ENCODE measurements at regions not wholly inside any gene's neighbourhood (a gene's known extent, or its start where the extent isn't known, plus 50 kb on each side); places are given as distances from the start of the nearest gene placed in this dataset.

- Histone ChIP-seq H4K20me1 (replicated peaks; ENCODE audit: control insufficient read depth, insufficient read depth, low read length) (no peaks in the 10 kb centered on the region), H3K27ac (ENCODE audit: extremely low read depth, low read depth, low read length) (no peak overlapping the region), H3K4me3 (no peak overlapping the region), H3K9ac (ENCODE audit: insufficient read depth in 1 of 2, low read depth in 2 of 2, low read length in 2 of 2) (no peak overlapping the region), H3K4me1 (replicated peaks in 1 of 2; ENCODE audit: control insufficient read depth in 2 of 2, insufficient read depth in 2 of 2, low read length in 2 of 2) (no peaks in the 10 kb centered on the region), H2AFZ (ENCODE audit: low read depth, low read length) (no peak overlapping the region), H3K36me3 (ENCODE audit: control insufficient read depth, insufficient read depth, low read length) (no peaks in the 10 kb centered on the region), H3K27me3 (ENCODE audit: control insufficient read depth in 2 of 2, insufficient read depth in 2 of 2, low read length in 2 of 2) (no peaks in the 10 kb centered on the region), H3K79me2 (ENCODE audit: control insufficient read depth, insufficient read depth, low read length) (no peaks in the 10 kb centered on the region), H3K4me2 (ENCODE audit: insufficient read depth, low read length) (no peak overlapping the region), H3K9me3 (replicated peaks; ENCODE audit: control insufficient read depth, insufficient read depth, low read depth, low read length) (no peaks in the 10 kb centered on the region), H3K9me1 (ENCODE audit: control insufficient read depth, insufficient read depth, low read length) (no peaks in the 10 kb centered on the region)
- no TSS peak for BruUV-seq (replicated peaks)
- intact Hi-C loops (cut with micrococcal nuclease) (no loop called here), in situ Hi-C loops (cut with MboI) (no loop called here)
- ATAC-seq (no peak), FAIRE-seq (no peak), DNase-seq (ENCODE audit: extremely low read depth in 1 of 4, low spot score in 3 of 4) (no peak)
- POLR2A ChIA-PET = no interaction called here
- WGBS (ENCODE audit: insufficient coverage, low coverage, missing lambda C conversion rate) = 11% methylated on average over 2 of the region's 2 CpGs
- CTCF ChIA-PET (ENCODE audit: low intra/inter-chr PET ratio) = no interaction called here
- TF ChIP-seq STAT6 (CRISPR knock-in tag; IDR thresholded peaks at IDR 0.05) (no peak), RHOXF2B (CRISPR knock-in tag; conservative IDR thresholded peaks at IDR 0.05) (no peak), TFE3 (CRISPR knock-in tag; IDR thresholded peaks at IDR 0.05) (no peak), NCOR1 (IDR thresholded peaks at IDR 0.05) (no peak), FOXK1 (CRISPR knock-in tag; IDR thresholded peaks at IDR 0.05; ENCODE audit: borderline replicate concordance) (no peak), ZFP1 (CRISPR knock-in tag; IDR thresholded peaks at IDR 0.05) (no peak), RFX1 (IDR thresholded peaks at IDR 0.05) (no peak), MEIS2 (IDR thresholded peaks at IDR 0.05; ENCODE audit: partially characterized antibody) (no peak), RBM25 (IDR thresholded peaks at IDR 0.05; ENCODE audit: low read depth, low read length, severe bottlenecking) (no peak), KLF16 (IDR thresholded peaks at IDR 0.05) (no peak), HCFC1 (IDR thresholded peaks at IDR 0.05; ENCODE audit: low read depth, low read length) (no peak), NBN (IDR thresholded peaks at IDR 0.05; ENCODE audit: low read depth) (no peak), CLOCK (CRISPR knock-in tag; IDR thresholded peaks at IDR 0.05; ENCODE audit: borderline replicate concordance) (no peak), RCOR1 (IDR thresholded peaks at IDR 0.05; ENCODE audit: borderline replicate concordance in 1 of 2, low read depth in 2 of 2, low read length in 2 of 2) (no peak)
Observed at GRCh38 chr2:182504903-182505302, 78.1 kb upstream of the PDE1A start.

Data from K562 (cell line).